HG02571 (cell line): ENCODE measurements at regions not wholly inside any gene's neighbourhood (a gene's known extent, or its start where the extent isn't known, plus 50 kb on each side); places are given as distances from the start of the nearest gene placed in this dataset.
A peak's percentile ranks its signal among the peaks of the same experiment; 100 is the strongest.
"Not testable (repeated sequence)": the region's sequence is repeated elsewhere in the genome, so short reads cannot be mapped to it uniquely, and the experiment has no call there.

Experiments
- ATAC-seq: cut with Tn5 transposase; IDR thresholded peaks from one replicate; pipeline ENCODE4 v1.9.1; 2021; ENCODE audit warnings: mild to moderate bottlenecking, moderate library complexity; ENCODE audit not compliant: unreplicated experiment

DNA sequence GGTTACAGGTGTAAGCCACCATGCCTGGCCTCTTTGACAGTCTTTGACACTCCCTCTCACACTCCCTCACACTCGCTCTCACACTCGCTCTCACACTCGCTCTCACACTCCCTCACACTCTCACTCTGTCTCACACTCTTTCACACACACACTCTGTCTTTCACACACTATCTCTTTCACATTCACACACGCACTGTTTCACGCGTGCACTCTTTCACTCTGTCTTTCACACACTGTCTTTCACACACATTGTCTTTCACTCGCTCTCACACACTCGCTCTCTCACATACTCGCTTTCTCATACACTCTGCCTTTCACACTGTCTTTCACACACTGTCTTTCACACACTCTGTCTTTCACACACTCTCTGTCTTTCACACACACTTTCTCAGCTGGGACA lies 167.1 kb upstream of the CXCL13 start:
- ATAC-seq = no peak

- ATAC-seq = no peak
These were observed 161.7 kb upstream of the CXCL13 start for GRCh38 chr4:77443941-77444340.

- no peak for ATAC-seq
These were observed 159.8 kb upstream of the CXCL13 start for GRCh38 chr4:77445823-77446222.

DNA sequence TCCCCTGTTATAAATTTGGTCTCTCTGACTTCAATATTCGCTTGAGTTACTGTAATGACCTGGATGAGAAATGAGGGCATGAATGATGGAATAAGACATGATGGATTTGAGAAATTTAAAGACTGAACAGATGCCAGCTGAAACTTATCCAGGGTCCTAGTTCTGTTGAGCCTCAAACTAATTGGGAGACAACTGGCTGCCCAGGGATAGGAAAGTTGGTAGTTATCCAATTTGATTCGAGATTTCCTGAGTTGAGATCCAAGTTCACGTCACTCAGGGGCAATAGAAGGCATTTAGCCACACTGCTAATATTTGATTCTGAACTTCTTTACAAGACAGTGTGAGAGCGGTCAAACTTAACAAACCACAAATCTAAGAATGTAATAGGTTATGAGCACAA lies 159.0 kb upstream of the CXCL13 start:
- ATAC-seq = no peak

DNA sequence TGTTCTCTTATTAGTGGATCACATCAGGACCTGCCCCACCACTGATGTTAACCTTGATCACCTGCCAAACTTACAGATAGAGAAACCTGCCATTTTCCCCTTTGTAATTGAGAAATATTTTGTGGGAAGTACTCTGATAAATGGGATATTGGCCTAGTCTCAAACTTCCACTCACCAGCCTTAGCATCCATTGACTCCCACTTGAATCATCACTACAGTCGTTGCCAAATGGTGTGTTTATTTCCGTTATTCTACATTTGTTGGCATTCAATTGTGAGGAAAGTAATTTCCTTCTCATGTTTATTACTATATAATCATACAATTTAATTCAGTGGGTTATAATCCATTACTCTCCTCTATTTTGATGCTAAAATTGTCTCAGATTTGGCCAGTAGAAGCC lies 156.4 kb upstream of the CXCL13 start:
- no peak for ATAC-seq

DNA sequence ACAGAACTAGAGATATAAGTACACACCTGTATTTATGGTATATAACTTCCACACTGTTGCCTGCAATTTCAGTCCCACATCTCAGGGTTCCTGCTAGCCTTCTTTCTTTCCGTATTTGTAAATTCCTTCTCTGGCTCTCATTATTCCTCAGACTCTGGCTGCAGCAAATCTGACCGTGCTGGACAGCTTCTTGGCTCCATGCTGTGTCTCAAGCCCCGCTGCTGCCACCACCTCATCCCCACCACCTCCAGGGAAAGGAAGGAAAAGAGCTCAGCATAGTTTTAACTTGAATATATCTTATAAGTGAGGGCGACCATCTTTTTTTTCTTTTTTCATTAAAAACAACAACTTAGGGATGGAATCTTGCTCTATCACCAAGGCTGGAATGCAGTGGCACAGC lies 155.6 kb upstream of the CXCL13 start:
- ATAC-seq = no peak

- ATAC-seq = no peak
These were observed 154.1 kb upstream of the CXCL13 start for GRCh38 chr4:77451530-77451929.

DNA sequence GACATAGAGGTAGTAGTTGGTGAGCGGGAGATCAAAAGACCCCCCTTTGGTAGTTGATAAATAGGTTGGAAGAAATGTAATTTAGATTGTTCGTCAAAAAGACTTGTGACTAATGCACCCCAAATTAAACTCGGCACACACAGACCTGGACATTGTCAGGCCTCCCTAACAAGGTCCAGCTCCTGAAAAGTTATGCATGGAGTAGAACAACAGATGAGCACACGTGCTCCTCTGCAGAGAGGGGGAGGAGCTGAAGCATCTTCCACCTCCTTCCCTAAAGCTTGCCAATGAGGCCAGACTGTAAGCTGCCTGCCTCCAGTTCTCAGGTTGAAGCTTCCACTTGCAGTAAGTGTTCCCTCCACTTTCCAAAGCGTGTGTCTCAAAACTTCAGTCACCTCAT lies 153.5 kb upstream of the CXCL13 start:
- not testable (repeated sequence) for ATAC-seq

DNA sequence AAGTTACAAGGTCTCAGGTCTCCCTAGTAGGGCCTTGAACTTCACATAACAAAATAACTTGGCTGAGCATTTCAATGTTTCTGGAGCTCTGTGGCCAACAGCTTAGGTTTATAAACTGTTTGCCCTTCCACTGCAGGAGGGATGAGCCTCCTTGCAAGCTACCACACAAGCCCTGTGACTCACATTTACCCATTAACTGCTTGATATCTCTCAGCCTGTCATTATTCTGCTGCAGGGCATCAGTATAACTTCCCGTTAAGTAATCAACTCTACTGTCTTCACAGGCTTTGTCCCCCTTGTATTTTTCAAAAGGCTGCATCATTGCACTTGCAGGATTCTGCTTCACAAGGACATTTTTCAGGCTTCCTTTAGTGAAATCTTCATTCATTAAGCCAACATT lies 151.7 kb upstream of the CXCL13 start:
- no peak for ATAC-seq

DNA sequence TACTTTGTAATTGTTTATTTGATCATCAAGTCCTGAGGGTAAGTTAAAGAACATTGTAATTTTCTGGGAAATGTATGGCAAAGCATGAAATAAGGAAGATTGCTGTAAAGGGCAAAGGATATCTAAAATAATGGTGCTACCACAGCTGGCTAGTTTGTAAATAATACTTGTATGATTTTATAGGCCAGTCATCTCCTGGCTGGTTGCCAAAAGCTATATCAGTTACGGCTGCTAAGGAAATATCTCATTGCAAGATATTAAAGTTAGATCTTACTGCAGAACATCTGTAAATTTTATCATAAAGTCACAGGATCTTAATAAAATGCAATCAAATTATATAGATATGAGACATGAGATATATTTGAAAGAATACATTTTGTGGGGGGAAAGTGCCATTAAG lies 150.8 kb upstream of the CXCL13 start:
- ATAC-seq = no peak

DNA sequence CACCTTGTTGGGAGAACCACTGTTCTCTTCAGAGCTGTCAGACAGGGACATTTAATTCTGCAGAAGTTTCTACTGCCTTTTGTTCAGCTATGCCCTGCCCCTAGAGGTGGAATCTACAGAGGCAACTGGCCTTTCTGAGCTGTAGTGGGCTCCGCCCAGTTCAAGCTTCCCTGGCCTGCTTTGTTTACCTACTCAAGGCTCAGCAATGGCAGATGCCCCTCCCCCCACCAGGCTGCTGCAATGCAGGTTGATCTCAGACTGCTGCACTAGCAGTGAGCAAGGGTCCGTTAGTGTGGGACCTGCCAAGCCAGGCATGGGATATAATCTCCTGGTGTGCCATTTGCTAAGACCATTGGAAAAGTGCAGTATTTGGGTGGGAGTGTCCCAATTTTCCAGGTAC lies 141.5 kb upstream of the CXCL13 start:
- not testable (repeated sequence) for ATAC-seq

DNA sequence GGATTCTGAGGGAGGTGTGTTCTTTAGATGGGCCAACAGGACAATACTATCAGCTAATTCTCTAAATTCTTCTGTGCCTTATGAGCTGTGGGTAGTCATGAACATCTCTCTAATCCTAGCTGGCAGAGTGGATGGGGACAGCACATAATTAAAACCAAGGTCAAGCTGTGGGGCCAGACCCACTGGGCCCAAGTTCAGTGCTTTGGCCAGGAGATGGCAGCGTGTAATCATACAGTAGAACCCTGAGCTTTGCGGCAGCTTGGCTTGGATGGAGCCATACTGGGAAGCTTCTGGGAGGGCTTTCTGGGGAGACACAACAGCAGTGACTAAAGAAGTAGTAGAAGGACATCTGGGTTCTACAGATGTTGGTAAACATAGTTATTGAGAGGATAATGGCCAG lies 140.3 kb upstream of the CXCL13 start:
- no peak for ATAC-seq

DNA sequence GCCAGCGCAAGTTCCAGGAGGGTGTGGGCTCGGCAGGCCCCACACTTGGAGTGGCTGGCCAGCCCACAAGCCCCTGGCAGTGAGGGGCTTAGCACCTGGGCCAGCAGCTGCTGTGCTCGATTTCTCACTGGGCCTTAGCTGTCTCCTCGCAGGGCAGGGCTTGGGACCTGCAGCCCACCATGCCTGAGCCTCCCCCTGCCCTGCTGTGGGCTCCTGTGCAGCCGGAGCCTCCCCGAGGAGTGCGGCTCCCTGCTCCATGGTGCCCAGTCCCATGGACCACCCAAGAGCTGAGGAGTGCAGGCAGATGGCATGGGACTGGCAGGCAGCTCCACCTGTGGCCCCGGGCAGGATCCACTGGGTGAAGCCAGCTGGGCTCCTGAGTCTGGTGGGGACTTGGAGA lies 139.2 kb upstream of the CXCL13 start:
- ATAC-seq = no peak

DNA sequence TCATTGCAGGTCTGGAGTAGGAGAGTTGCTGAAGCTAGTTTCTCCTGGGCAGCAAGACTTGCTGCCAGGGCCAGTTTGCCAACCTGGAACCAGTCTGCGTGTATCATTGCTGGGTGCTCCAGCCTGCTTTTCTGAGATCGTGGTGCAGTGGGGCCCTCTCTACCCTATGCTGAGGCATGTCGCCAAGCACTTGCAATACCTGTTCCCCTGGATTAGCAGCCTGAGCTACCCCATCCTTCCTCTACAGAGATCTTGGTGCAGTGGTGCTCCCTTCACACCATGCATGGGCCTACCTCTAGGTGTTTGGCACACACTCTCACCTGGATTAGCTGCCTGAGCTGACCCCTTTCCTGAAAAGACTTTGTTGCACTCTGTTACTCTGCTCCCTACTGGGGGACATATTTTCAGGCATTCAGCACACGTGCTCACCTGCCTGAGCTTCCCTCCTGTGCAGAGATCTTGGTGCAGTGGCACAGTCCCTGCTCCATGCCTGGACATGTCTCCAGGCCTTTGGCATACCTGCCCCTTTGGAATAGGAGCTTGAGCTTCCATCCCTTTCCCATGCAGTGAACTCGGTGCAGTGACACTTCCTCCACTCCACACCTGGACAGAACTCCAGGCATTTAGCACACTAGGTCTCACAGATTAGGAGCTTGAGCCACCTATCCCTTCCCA lies 133.7 kb upstream of the CXCL13 start:
- ATAC-seq = no peak

- no peak for ATAC-seq
These were observed 132.1 kb upstream of the CXCL13 start for GRCh38 chr4:77473509-77473908.

DNA sequence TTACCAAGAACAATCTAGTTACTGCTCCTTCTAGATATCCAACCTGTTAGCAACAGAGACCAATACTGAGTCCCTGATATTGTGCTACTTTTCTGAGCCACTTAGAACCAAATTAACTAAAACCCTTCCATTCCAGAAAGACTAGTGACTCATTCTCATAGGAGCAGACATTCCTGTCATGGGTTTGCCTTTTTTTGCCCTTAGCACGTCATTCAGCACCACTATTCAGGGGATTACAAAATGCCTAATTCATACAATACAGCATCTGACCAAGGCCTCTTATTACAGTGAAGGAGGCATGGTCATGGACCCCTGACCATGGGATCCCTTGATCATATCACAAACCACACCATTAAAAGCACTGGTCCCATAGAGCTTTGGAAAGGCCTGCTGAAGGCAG lies 123.8 kb upstream of the CXCL13 start:
- ATAC-seq = no peak

DNA sequence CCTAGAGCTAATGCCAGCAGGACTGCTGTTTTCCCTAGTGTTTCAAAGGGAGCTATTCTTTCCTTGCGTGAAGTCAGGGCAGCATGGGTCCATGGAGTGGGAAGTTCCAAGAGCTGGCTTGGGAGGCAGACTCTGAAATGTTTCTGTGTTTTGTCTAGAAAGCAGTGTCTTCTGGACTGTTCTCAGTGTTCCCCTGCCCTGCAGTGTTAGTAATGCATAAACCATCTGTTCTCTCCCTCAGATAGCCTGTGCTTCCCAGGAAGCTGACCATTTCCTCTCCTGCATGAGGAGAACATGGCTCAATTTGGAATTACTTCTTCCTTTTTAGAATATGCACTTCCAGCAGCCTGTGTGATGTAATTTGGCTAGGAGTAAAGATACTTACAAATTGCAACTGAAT lies 116.7 kb upstream of the CXCL13 start:
- no peak for ATAC-seq

- ATAC-seq = peak; percentile 71
These were observed 112.4 kb upstream of the CXCL13 start for GRCh38 chr4:77493120-77493752.

DNA sequence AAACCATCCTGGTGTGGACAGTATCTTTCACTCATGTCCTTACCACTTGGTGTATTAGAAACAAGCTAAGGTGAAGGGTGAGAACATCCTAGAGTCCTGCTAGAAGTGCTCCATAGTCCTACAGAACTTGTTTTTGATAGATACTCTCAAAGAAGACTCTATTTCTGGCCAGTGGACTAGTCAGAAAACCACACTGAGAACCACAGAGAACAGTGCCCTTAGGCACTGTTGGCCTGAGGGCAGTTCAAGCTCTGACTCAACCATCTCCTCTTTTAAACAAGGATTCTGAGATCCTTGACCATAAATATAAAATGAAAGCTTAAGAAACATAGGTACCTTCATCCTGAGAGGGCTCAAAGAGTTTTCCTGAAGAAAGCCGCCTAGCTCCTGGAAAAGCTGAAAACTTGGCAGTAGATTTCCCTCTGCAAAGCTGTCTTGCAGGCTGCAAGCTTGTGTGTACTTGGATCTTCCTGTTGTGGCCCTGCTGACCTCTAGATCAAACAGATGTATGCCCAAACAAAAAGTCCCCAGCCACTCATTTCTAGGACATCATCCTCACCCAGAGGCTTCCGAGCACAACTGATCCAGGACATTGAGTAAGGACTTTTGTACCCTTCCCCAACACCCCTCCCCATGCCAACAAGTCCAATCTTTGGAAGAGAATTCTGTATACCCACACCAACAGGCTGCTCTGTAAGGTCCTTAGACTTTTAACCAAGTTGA lies 111.6 kb upstream of the CXCL13 start:
- peak; percentile 66 for ATAC-seq

- ATAC-seq = no peak
These were observed 109.2 kb upstream of the CXCL13 start for GRCh38 chr4:77496457-77496856.

DNA sequence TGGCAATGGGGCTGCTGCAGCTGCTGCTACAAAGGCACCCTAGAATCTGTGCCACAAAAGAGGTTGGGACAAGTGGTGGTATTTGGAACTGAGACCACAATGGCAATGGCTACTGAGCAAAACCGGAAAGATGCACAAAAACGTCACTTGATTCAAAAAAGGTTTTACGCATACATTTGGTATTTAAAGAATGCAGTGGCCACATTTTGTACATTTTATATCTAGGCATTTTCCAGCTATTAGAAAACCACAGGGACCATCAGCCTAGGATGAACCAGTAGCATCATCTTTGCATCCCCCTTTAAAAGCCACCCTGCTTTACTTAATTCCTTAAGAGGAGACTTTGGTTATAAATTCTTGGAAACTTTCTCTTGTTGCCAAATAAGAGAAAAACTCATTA lies 104.8 kb upstream of the CXCL13 start:
- no peak for ATAC-seq

GRCh38 chr4:77501240-77501639 lies 104.4 kb upstream of the CXCL13 start:
- ATAC-seq = no peak
